ENCODE measurements at regions not wholly inside any gene's neighbourhood (a gene's known extent, or its start where the extent isn't known, plus 50 kb on each side); places are given as distances from the start of the nearest gene placed in this dataset.
A peak's percentile ranks its signal among the peaks of the same experiment; 100 is the strongest.

GRCh38 chr4:124079174-124079780, 633.3 kb downstream of the ANKRD50 start:
- Histone ChIP-seq H3K27ac (ENCODE audit: insufficient read depth, low read length) (no peak overlapping the region), H3K79me2 (ENCODE audit: control insufficient read depth, insufficient read depth, low read length) (no peaks in the 10 kb centered on the region), H3K4me1 (ENCODE audit: control insufficient read depth, extremely low read depth, insufficient read depth, low read length) (no peaks in the 10 kb centered on the region), H3K4me3 (replicated peaks in 1 of 4; ENCODE audit: control extremely low read depth in 1 of 4, insufficient read depth in 1 of 4, low read depth in 3 of 4, low read length in 4 of 4) (no peak overlapping the region), H3K27me3 (ENCODE audit: control insufficient read depth, insufficient read depth, low read length) (no peaks in the 10 kb centered on the region), H3K36me3 (ENCODE audit: control insufficient read depth, insufficient read depth, low read length) (no peaks in the 10 kb centered on the region), H2AFZ (ENCODE audit: low read length) (no peak overlapping the region), H3K9me3 (ENCODE audit: control insufficient read depth, insufficient read depth, low read depth, low read length) (no peaks in the 10 kb centered on the region), H3K9ac (ENCODE audit: insufficient read depth, low read length) (no peak overlapping the region), H4K20me1 (ENCODE audit: control insufficient read depth, extremely low read depth, insufficient read depth, low read length) (no peaks in the 10 kb centered on the region), H3K4me2 (ENCODE audit: extremely low read depth, insufficient read depth, low read length) (no peak overlapping the region)
- DNase-seq (ENCODE audit: low read depth in 2 of 2): peak in 1 of 2 donors; percentile 74
- no peak for TF ChIP-seq EZH2 (IDR thresholded peaks at IDR 0.05; ENCODE audit: low read length, missing control alignments)
- TF ChIP-seq CTCF (conservative IDR thresholded peaks at IDR 0.05 in 1 of 2, IDR thresholded peaks at IDR 0.05 in 1 of 2; ENCODE audit: low read depth in 1 of 2, low read length in 2 of 2): no peak

GRCh38 chr4:124083711-124084110, 628.8 kb downstream of the ANKRD50 start:
- H3K9me3 ChIP-seq (ENCODE audit: control insufficient read depth, insufficient read depth, low read depth, low read length): no peaks in the 10 kb centered on the region
- H3K4me3 ChIP-seq (replicated peaks in 1 of 4; ENCODE audit: control extremely low read depth in 1 of 4, insufficient read depth in 1 of 4, low read depth in 3 of 4, low read length in 4 of 4): no peak overlapping the region
- H3K79me2 ChIP-seq (ENCODE audit: control insufficient read depth, insufficient read depth, low read length): no peaks in the 10 kb centered on the region
- DNase-seq (ENCODE audit: low read depth in 2 of 2): no peak
- TF ChIP-seq CTCF (conservative IDR thresholded peaks at IDR 0.05 in 1 of 2, IDR thresholded peaks at IDR 0.05 in 1 of 2; ENCODE audit: low read depth in 1 of 2, low read length in 2 of 2): no peak
- no peak overlapping the region for H3K27ac ChIP-seq (ENCODE audit: insufficient read depth, low read length)
- H3K9ac ChIP-seq (ENCODE audit: insufficient read depth, low read length): no peak overlapping the region
- H2AFZ ChIP-seq (ENCODE audit: low read length): no peak overlapping the region
- no peaks in the 10 kb centered on the region for H3K27me3 ChIP-seq (ENCODE audit: control insufficient read depth, insufficient read depth, low read length)
- no peaks in the 10 kb centered on the region for H3K36me3 ChIP-seq (ENCODE audit: control insufficient read depth, insufficient read depth, low read length)
- no peaks in the 10 kb centered on the region for H3K4me1 ChIP-seq (ENCODE audit: control insufficient read depth, extremely low read depth, insufficient read depth, low read length)
- no peak overlapping the region for H3K4me2 ChIP-seq (ENCODE audit: extremely low read depth, insufficient read depth, low read length)
- no peaks in the 10 kb centered on the region for H4K20me1 ChIP-seq (ENCODE audit: control insufficient read depth, extremely low read depth, insufficient read depth, low read length)

GRCh38 chr4:124085561-124086180, 626.9 kb downstream of the ANKRD50 start:
- no peak overlapping the region for H3K4me3 ChIP-seq (replicated peaks in 1 of 4; ENCODE audit: control extremely low read depth in 1 of 4, insufficient read depth in 1 of 4, low read depth in 3 of 4, low read length in 4 of 4)
- H4K20me1 ChIP-seq (ENCODE audit: control insufficient read depth, extremely low read depth, insufficient read depth, low read length): no peaks in the 10 kb centered on the region
- TF ChIP-seq EZH2 (IDR thresholded peaks at IDR 0.05; ENCODE audit: low read length, missing control alignments) (no peak), CTCF (conservative IDR thresholded peaks at IDR 0.05 in 1 of 2, IDR thresholded peaks at IDR 0.05 in 1 of 2; ENCODE audit: low read depth in 1 of 2, low read length in 2 of 2) (no peak)
- H3K36me3 ChIP-seq (ENCODE audit: control insufficient read depth, insufficient read depth, low read length): no peaks in the 10 kb centered on the region
- no peak overlapping the region for H2AFZ ChIP-seq (ENCODE audit: low read length)
- no peak overlapping the region for H3K27ac ChIP-seq (ENCODE audit: insufficient read depth, low read length)
- no peak overlapping the region for H3K4me2 ChIP-seq (ENCODE audit: extremely low read depth, insufficient read depth, low read length)
- no peaks in the 10 kb centered on the region for H3K9me3 ChIP-seq (ENCODE audit: control insufficient read depth, insufficient read depth, low read depth, low read length)
- DNase-seq (ENCODE audit: low read depth in 2 of 2): peak in 1 of 2 donors; percentile 91
- H3K4me1 ChIP-seq (ENCODE audit: control insufficient read depth, extremely low read depth, insufficient read depth, low read length): no peaks in the 10 kb centered on the region
- H3K27me3 ChIP-seq (ENCODE audit: control insufficient read depth, insufficient read depth, low read length): no peaks in the 10 kb centered on the region
- H3K9ac ChIP-seq (ENCODE audit: insufficient read depth, low read length): no peak overlapping the region
- H3K79me2 ChIP-seq (ENCODE audit: control insufficient read depth, insufficient read depth, low read length): no peaks in the 10 kb centered on the region

All from fibroblast of lung (primary cell).